ENCODE measurements at regions not wholly inside any gene's neighbourhood (a gene's known extent, or its start where the extent isn't known, plus 50 kb on each side); places are given as distances from the start of the nearest gene placed in this dataset.

DNA sequence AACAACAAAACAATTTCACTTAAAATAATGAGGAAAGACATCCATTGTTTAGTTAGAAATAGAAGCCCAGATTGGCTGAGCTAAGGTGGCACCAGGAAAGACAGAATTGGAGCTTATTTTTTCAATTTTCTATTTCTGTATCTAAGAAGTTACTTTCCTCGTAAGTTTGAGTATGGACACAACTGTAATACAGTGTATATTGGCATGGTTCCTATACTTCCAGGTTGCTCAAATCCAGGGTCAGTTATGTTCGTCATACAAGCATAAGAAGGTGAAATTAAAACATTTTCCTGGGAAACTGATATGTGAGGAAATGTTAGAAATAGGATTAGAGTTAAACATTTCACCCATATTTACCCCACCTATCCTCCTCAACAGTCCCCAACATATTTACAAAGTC is 170.4 kb upstream of the AGA start:
- no peak for TF ChIP-seq POLR2AphosphoS5 (IDR thresholded peaks at IDR 0.05; ENCODE audit: insufficient read depth in 1 of 2, low read depth in 1 of 2)
- no peak for TF ChIP-seq POLR2A (IDR thresholded peaks at IDR 0.05)

All from vagina (tissue), 2 donors.